K562 (cell line): ENCODE measurements at regions not wholly inside any gene's neighbourhood (a gene's known extent, or its start where the extent isn't known, plus 50 kb on each side); places are given as distances from the start of the nearest gene placed in this dataset.

Source experiments
- ATAC-seq: fragments of 200-7000 bp; cut with Tn5 transposase; 3 replicates; pipeline ENCODE4 v1.9.1; 2020; ENCODE audit warnings: moderate library complexity
- BruUV-seq: library from RNA; stranded (reverse); fragments of 400-500 nt; replicated peaks from 2 replicates; lab custom pipeline; 2021; lab: Mats Ljungman, UMichigan
- CTCF ChIA-PET: fragments of 300-600 bp; formaldehyde crosslinking; extraction: SDS; loops from one replicate; lab custom pipeline; 2021; ENCODE audit warnings: low intra/inter-chr PET ratio; lab: Yijun Ruan, JAX
- POLR2A ChIA-PET: fragments of 300-600, 350-650 bp; sonication (Branson Sonifier 250); formaldehyde crosslinking; extraction: SDS; loops from one replicate; lab custom pipeline; 2021; ENCODE audit warnings: antibody characterized with exemption, inconsistent platforms; lab: Yijun Ruan, JAX
- DNase-seq, 4 experiments: peaks; one replicate each; pipeline versions ENCODE4 v3.0.0 to v3.0.0-alpha.2; 2011 to 2018; ENCODE audit warnings: low spot score in 3 of 4, mixed read lengths in 3 of 4; ENCODE audit errors: extremely low read depth in 1 of 4
- FAIRE-seq: peaks from 2 replicates; lab custom pipeline; 2011; peaks lifted over from hg19 to GRCh38; lab: Jason Lieb, UNC
- H2AFZ ChIP-seq: 2 replicates; pipeline ENCODE4 v1.6.0; 2011; ENCODE audit warnings: low read depth, low read length, control low read depth, inconsistent platforms
- H3K27ac ChIP-seq: fragments of 200-600 bp; 3 replicates; pipeline ENCODE4 v1.8.0; 2011; ENCODE audit warnings: low read depth, mild to moderate bottlenecking, control low read depth, inconsistent platforms, low read length, moderate library complexity, mixed read lengths; ENCODE audit errors: extremely low read depth
- H3K27me3 ChIP-seq, 2 experiments: fragments of 300-600 bp in 1 of 2; 2 replicates in 1 of 2; 3 replicates in 1 of 2; pipeline versions ENCODE4 v1.6.0 to v1.8.0; 2011; ENCODE audit warnings: inconsistent platforms in 2 of 2, low read length in 2 of 2, mild to moderate bottlenecking in 1 of 2, mixed read lengths in 1 of 2, moderate library complexity in 1 of 2; ENCODE audit not compliant: control insufficient read depth in 2 of 2, insufficient read depth in 2 of 2
- H3K36me3 ChIP-seq: fragments of 300-600 bp; 3 replicates; pipeline ENCODE4 v1.8.0; 2011; ENCODE audit warnings: mild to moderate bottlenecking, low read length, inconsistent platforms; ENCODE audit not compliant: control insufficient read depth, insufficient read depth
- H3K4me1 ChIP-seq, 2 experiments: fragments of 200-600 bp in 1 of 2; replicated peaks in 1 of 2; 2 replicates in 1 of 2; 3 replicates in 1 of 2; pipeline versions ENCODE4 v1.5.1 to v1.8.0; 2011; ENCODE audit warnings: inconsistent platforms in 2 of 2, low read length in 2 of 2, mild to moderate bottlenecking in 1 of 2, mixed read lengths in 1 of 2, moderate library complexity in 1 of 2; ENCODE audit not compliant: control insufficient read depth in 2 of 2, insufficient read depth in 2 of 2
- H3K4me2 ChIP-seq: 2 replicates; pipeline ENCODE4 v1.6.1; 2011; ENCODE audit warnings: low read length, control low read depth, inconsistent platforms, mixed read lengths; ENCODE audit not compliant: insufficient read depth
- H3K4me3 ChIP-seq: fragments of 200-600 bp; sonication (generic), shearing (Covaris generic); 2 replicates; pipeline ENCODE4 v1.5.1; 2016; ENCODE audit warnings: control low read depth, inconsistent platforms
- H3K79me2 ChIP-seq: fragments of 200-600 bp; 3 replicates; pipeline ENCODE4 v1.8.0; 2011; ENCODE audit warnings: low read length, inconsistent platforms; ENCODE audit not compliant: control insufficient read depth, insufficient read depth
- H3K9ac ChIP-seq, 2 experiments: 2 replicates each; pipeline versions ENCODE4 v1.6.0 to v1.6.1; 2011; ENCODE audit warnings: low read depth in 2 of 2, low read length in 2 of 2, control low read depth in 1 of 2, inconsistent platforms in 1 of 2, mild to moderate bottlenecking in 1 of 2, mixed read lengths in 1 of 2; ENCODE audit not compliant: insufficient read depth in 1 of 2
- H3K9me1 ChIP-seq: one replicate; pipeline ENCODE4 v1.6.0; 2011; ENCODE audit warnings: inconsistent platforms, mild to moderate bottlenecking, low read length, moderate library complexity; ENCODE audit not compliant: control insufficient read depth, insufficient read depth
- H3K9me3 ChIP-seq: replicated peaks from 2 replicates; pipeline ENCODE4 v1.5.1; 2011; ENCODE audit warnings: low read depth, low read length, inconsistent platforms; ENCODE audit not compliant: control insufficient read depth, insufficient read depth
- H4K20me1 ChIP-seq: replicated peaks from 2 replicates; pipeline ENCODE4 v1.6.1; 2011; ENCODE audit warnings: low read length, inconsistent platforms, mixed read lengths; ENCODE audit not compliant: control insufficient read depth, insufficient read depth
- DDX20 ChIP-seq: fragments of 450-650 bp; IDR thresholded peaks from 2 replicates; pipeline ENCODE4 v1.6.1; 2016; ENCODE audit warnings: missing genetic modification characterization, low read depth, mild to moderate bottlenecking, missing compliant biosample characterization, moderate library complexity
- DNMT1 ChIP-seq: fragments of 450-650 bp; IDR thresholded peaks from 2 replicates; pipeline ENCODE4 v1.6.1; 2016; ENCODE audit warnings: antibody characterized with exemption, mild to moderate bottlenecking
- PHF21A ChIP-seq: fragments of 450-650 bp; IDR thresholded peaks from 2 replicates; pipeline ENCODE4 v1.6.1; 2017; ENCODE audit warnings: low read depth, borderline replicate concordance
- RBM22 ChIP-seq: fragments of 200-400 bp; formaldehyde crosslinking; IDR thresholded peaks from 2 replicates; pipeline ENCODE4 v1.6.1; 2018; ENCODE audit warnings: low read length, low read depth; ENCODE audit not compliant: poor library complexity, severe bottlenecking
- TARDBP ChIP-seq: fragments of 450-650 bp; IDR thresholded peaks from 2 replicates; pipeline ENCODE4 v1.6.1; 2016
- ZBTB1 ChIP-seq: sonication (generic); formaldehyde crosslinking; IDR thresholded peaks from 2 replicates; pipeline ENCODE4 v1.8.1; 2023; ENCODE audit warnings: missing genetic modification reagents, low read depth, mild to moderate bottlenecking, borderline replicate concordance
- ZC3H11A ChIP-seq: IDR thresholded peaks from 2 replicates; pipeline ENCODE4 v1.6.1; 2012; ENCODE audit warnings: low read depth, low read length, improper control_type of control experiment
- ZZZ3 ChIP-seq: fragments of 450-650 bp; IDR thresholded peaks from 2 replicates; pipeline ENCODE4 v1.6.1; 2016; ENCODE audit warnings: antibody characterized with exemption, mild to moderate bottlenecking, moderate library complexity
- WGBS: fragments of 100-300 bp; shearing (Covaris generic); methylation state at CpG from one replicate; pipeline ENCODE4 v1.1.6; 2016; ENCODE audit warnings: low coverage, mixed read lengths; ENCODE audit not compliant: insufficient coverage; ENCODE audit errors: missing lambda C conversion rate; 5-methylcytosine and 5-hydroxymethylcytosine counted together
- in situ Hi-C: fragments of 300-500 bp; cut with MboI; formaldehyde crosslinking; loops from 4 replicates; pipeline ENCODE4 v1.15.0; 2018; ENCODE audit warnings: inconsistent platforms, mixed read lengths
- intact Hi-C: fragments of 100-400 bp; cut with micrococcal nuclease; formaldehyde crosslinking; loops from 2 replicates; pipeline ENCODE4 v1.14.2; 2022
- TF ChIP-seq, protein P1 (sequence below): fragments of 450-650 bp; formaldehyde crosslinking; IDR thresholded peaks from 2 replicates; pipeline ENCODE4 v1.4.0; 2020; ENCODE audit warnings: mild to moderate bottlenecking, moderate library complexity
- TF ChIP-seq, protein P2 (sequence below): sonication (generic); formaldehyde crosslinking; IDR thresholded peaks from 2 replicates; pipeline ENCODE4 v1.8.0; 2023; ENCODE audit warnings: mild to moderate bottlenecking, missing genetic modification reagents
- TF ChIP-seq, protein P3 (sequence below): fragments of 450-650 bp; IDR thresholded peaks from 2 replicates; pipeline ENCODE4 v1.6.1; 2017; ENCODE audit warnings: mild to moderate bottlenecking, moderate library complexity

DNA sequence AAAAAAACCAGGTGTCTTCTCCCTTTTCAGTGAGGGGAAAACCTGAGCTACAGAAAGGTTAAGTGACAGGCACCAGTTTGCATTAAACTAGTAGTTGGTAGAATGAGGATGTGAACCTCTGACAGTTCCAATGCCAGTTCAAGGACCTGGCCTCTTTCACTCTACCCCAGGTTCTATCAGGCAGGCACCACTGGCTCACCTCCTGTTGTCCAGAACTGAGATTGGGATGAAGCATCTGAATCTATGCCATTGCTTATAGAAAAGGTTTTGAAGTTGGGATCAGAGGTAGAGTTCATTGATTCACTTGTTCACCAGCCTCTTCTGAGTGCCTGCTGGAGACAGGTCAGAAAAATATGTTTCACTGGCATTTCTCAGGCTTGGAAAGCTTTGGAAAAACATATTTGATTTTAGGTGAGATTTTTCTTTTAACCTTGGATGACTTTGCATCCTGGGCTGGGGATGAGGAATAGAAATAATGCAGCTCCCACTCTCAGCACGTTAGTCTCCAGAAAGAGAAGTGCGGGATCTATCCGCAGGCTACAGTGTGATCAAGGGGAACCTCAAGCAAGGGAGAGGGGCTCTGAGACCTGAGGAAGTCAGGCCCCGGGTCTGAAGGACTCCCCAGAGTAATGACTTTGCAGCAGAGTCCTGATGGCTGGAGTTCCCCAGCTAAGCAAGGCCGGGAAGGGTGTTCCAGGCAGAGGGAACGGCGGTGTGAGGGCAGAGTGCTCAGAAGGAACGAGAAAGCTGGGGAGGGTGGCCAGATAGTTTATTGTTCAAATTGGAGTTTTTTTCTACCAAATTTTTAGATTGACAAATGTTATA, 250.3 kb downstream of the MYCN start (continued):
- TF ChIP-seq DDX20 (tag) (no peak), ZC3H11A (no peak)
- TF ChIP-seq, protein P1, sequence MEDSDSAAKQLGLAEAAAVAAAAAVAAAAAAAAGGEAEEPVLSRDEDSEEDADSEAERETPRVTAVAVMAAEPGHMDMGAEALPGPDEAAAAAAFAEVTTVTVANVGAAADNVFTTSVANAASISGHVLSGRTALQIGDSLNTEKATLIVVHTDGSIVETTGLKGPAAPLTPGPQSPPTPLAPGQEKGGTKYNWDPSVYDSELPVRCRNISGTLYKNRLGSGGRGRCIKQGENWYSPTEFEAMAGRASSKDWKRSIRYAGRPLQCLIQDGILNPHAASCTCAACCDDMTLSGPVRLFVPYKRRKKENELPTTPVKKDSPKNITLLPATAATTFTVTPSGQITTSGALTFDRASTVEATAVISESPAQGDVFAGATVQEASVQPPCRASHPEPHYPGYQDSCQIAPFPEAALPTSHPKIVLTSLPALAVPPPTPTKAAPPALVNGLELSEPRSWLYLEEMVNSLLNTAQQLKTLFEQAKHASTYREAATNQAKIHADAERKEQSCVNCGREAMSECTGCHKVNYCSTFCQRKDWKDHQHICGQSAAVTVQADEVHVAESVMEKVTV (CRISPR knock-in tag): no peak

DNA sequence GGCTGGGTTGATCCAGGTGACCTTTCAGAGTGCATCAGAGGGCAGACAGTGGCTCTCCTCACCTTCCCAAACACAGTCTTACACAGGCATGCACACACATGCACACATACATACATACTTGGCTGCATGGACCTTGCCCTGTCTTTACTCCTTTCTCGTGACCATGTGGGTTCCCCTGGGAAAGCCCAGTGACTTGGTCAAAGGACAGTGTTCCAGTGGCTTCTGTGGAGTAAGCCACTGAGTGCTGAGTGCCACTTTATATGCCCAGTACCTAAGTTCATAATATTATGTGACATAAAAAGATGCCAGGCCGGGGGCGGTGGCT, 249.4 kb downstream of the MYCN start:
- POLR2A ChIA-PET: no interaction called here
- Histone ChIP-seq H3K4me1 (no peaks in the 10 kb centered on the region), H3K9me1 (no peaks in the 10 kb centered on the region), H3K4me2 (no peak overlapping the region), H3K9me3 (no peaks in the 10 kb centered on the region), H3K4me3 (no peak overlapping the region), H3K9ac (no peak overlapping the region), H3K79me2 (no peaks in the 10 kb centered on the region), H4K20me1 (no peaks in the 10 kb centered on the region), H2AFZ (no peak overlapping the region), H3K27me3 (peaks cover 0 to 12% of the 10 kb centered on the region in 2 experiments; a peak in 2 of 5 replicates), H3K36me3 (no peaks in the 10 kb centered on the region), H3K27ac (no peak overlapping the region)
- BruUV-seq: no TSS peak
- no peak for FAIRE-seq
- in situ Hi-C loops (no loop called here), intact Hi-C loops (no loop called here)
- no peak for ATAC-seq
- 0% methylated on average over 3 of the region's 3 CpGs for WGBS
- CTCF ChIA-PET: no interaction called here
- DNase-seq: no peak
- TF ChIP-seq RBM22: no peak
- no peak for TF ChIP-seq ZZZ3
- TF ChIP-seq TARDBP: no peak
- no peak for TF ChIP-seq ZBTB1 (CRISPR knock-in tag)
- TF ChIP-seq PHF21A: no peak
- no peak for TF ChIP-seq DNMT1
- TF ChIP-seq, protein P2, sequence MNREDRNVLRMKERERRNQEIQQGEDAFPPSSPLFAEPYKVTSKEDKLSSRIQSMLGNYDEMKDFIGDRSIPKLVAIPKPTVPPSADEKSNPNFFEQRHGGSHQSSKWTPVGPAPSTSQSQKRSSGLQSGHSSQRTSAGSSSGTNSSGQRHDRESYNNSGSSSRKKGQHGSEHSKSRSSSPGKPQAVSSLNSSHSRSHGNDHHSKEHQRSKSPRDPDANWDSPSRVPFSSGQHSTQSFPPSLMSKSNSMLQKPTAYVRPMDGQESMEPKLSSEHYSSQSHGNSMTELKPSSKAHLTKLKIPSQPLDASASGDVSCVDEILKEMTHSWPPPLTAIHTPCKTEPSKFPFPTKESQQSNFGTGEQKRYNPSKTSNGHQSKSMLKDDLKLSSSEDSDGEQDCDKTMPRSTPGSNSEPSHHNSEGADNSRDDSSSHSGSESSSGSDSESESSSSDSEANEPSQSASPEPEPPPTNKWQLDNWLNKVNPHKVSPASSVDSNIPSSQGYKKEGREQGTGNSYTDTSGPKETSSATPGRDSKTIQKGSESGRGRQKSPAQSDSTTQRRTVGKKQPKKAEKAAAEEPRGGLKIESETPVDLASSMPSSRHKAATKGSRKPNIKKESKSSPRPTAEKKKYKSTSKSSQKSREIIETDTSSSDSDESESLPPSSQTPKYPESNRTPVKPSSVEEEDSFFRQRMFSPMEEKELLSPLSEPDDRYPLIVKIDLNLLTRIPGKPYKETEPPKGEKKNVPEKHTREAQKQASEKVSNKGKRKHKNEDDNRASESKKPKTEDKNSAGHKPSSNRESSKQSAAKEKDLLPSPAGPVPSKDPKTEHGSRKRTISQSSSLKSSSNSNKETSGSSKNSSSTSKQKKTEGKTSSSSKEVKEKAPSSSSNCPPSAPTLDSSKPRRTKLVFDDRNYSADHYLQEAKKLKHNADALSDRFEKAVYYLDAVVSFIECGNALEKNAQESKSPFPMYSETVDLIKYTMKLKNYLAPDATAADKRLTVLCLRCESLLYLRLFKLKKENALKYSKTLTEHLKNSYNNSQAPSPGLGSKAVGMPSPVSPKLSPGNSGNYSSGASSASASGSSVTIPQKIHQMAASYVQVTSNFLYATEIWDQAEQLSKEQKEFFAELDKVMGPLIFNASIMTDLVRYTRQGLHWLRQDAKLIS: no peak
- TF ChIP-seq, protein P1 (CRISPR knock-in tag): no peak
- TF ChIP-seq, protein P3, sequence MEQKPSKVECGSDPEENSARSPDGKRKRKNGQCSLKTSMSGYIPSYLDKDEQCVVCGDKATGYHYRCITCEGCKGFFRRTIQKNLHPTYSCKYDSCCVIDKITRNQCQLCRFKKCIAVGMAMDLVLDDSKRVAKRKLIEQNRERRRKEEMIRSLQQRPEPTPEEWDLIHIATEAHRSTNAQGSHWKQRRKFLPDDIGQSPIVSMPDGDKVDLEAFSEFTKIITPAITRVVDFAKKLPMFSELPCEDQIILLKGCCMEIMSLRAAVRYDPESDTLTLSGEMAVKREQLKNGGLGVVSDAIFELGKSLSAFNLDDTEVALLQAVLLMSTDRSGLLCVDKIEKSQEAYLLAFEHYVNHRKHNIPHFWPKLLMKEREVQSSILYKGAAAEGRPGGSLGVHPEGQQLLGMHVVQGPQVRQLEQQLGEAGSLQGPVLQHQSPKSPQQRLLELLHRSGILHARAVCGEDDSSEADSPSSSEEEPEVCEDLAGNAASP: no peak
